Cardiac fibroblast (primary cell): ENCODE measurements at regions not wholly inside any gene's neighbourhood (a gene's known extent, or its start where the extent isn't known, plus 50 kb on each side); places are given as distances from the start of the nearest gene placed in this dataset.
A peak's percentile ranks its signal among the peaks of the same experiment; 100 is the strongest.

Experiments used
- DNase-seq, 2 donors: peaks; one replicate each; pipeline versions ENCODE4 v3.0.0 to v3.0.0-alpha.2; 2010; ENCODE audit warnings: low read depth in 2 of 2
- H3K4me3 ChIP-seq, 2 donors: replicated peaks in 1 of 2; 1 replicate in 1 of 2; 2 replicates in 1 of 2; pipeline ENCODE4 v1.5.1; 2011; ENCODE audit warnings: low read depth in 2 of 2, low read length in 2 of 2, mild to moderate bottlenecking in 2 of 2, moderate library complexity in 1 of 2
- TF ChIP-seq, protein P1 (sequence below): IDR thresholded peaks from one replicate; pipeline ENCODE4 v1.5.1; 2011; ENCODE audit warnings: low read depth, mild to moderate bottlenecking, low read length, inconsistent platforms

DNA sequence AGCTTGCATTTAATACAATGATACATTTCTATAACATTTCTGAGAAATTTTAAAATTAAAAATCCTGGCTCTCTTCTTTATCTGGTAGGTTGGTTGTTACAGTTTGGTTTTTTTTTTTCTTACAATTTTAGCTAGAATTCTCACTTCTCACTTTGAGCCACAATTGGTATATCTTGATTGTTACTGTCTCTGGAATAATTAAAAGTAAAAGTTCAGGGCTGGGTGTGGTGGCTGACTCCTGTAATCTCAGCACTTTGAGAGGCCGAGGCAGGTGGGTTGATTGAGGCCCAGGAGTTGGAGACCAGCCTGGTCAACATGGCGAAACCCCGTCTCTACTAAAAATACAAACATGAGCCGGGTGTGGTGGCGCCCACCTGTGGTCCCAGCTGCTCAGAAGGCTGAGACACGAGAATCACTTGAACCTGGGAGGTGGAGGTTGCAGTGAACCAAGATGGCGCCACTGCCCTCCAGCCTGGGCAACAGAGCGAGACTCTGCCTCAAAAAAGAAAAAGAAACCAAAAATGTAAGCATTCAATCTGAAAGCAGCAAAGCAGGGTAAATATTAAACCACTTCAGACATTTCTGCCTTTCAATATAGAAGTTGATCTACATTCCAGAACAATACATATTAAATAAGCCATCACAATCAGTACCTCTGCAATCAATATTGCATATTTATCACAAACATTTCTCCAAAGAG lies 88.6 kb upstream of the PFKP start:
- H3K4me3 ChIP-seq, result no peak overlapping the region
- TF ChIP-seq, protein P1, sequence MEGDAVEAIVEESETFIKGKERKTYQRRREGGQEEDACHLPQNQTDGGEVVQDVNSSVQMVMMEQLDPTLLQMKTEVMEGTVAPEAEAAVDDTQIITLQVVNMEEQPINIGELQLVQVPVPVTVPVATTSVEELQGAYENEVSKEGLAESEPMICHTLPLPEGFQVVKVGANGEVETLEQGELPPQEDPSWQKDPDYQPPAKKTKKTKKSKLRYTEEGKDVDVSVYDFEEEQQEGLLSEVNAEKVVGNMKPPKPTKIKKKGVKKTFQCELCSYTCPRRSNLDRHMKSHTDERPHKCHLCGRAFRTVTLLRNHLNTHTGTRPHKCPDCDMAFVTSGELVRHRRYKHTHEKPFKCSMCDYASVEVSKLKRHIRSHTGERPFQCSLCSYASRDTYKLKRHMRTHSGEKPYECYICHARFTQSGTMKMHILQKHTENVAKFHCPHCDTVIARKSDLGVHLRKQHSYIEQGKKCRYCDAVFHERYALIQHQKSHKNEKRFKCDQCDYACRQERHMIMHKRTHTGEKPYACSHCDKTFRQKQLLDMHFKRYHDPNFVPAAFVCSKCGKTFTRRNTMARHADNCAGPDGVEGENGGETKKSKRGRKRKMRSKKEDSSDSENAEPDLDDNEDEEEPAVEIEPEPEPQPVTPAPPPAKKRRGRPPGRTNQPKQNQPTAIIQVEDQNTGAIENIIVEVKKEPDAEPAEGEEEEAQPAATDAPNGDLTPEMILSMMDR, result no peak
- DNase-seq, result no peak

DNA sequence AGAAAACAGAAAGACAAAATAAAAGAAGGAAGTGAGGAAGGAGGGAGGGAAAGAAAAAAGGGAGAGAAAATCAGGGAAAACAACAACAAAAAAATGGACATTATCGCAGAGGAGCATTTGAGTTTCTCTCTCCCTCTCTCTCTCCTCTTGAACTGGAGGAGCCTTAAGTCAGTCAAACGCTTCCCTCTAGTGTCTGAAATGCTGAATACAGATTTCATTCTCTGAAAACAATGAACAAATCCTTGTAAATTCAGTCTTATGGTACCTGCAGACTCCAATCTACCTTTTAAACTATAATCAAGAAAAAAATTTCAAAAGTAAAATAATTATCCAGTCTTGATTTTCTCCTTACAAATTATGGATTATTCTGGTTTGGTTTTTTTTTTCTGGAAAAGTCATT lies 89.2 kb upstream of the PFKP start:
- no peak overlapping the region for H3K4me3 ChIP-seq
- TF ChIP-seq, protein P1, result peak; percentile 42
- peak; percentile 67 to 76 for DNase-seq

DNA sequence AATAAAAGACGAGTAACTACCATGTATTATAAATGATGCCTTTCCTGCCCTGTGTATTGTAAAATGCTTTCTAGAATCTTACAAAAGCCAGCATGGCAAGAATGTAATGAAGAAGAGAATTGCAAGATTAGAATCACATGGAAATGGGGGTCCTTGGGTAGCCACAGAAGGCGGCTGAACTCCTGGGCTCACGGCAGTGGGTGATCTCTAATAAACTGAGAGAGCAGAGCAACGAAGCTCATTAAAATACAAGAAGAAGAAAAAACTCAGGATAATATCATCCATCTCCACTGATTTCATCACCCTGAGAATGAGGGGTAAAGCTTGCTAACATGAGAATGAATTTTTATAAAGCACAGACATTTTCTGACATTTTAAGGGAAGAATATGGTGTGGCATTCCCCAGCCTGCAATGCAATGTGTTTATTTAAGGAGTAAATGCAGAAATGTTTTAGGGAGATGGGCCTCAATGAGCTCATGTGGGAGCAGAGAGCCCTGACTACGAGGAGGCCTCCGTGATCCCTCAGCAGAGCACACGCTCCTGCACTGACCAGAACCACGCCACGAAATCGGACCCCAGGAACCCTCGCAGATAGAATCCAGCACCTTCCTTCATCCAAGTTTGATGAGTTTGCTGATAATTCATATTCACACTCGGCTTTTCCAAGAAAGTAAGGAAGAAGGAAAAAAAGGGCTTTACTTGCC lies 92.7 kb upstream of the PFKP start:
- TF ChIP-seq, protein P1, result no peak
- no peak overlapping the region for H3K4me3 ChIP-seq
- no peak for DNase-seq

DNA sequence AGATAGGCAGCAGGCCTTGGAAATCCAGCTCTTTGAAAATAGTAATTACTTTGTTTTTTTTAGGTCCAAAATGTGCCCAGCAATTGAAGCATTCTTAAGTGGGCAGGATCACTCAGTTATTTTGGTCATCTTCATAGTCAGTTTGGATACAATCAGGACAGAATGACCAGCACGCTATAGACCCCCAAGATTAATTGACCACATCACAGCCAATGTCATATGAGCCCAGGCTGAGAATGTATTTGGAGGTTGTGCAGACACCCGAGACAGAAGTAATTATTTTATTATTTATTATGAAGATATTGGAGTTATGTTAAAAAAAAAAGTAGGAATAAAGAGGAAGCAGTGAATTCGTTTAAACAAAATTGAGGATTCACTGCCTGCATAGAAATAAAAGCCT lies 93.3 kb upstream of the PFKP start:
- H3K4me3 ChIP-seq, result no peak overlapping the region
- DNase-seq, result no peak
- TF ChIP-seq, protein P1, result no peak

DNA sequence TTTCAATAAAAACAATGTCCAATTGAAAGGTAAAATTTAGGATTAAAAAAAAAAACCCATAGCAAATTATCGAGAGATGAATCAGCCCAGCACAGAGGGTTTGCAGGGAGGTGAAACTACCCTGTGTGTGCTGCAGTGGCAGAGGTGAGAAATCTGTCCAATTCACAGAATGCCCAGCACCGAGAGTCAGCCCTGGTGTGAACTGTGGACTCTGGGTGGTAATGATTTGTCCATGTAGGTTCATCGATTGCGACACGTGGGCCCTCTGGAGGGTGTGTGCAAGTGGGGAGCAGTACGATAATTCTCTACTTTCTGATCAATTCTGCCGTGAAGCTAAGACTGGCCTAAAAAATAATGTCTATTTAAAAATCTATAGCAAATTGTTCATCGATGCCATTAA lies 94.5 kb upstream of the PFKP start:
- no peak for DNase-seq
- TF ChIP-seq, protein P1, result no peak

DNA sequence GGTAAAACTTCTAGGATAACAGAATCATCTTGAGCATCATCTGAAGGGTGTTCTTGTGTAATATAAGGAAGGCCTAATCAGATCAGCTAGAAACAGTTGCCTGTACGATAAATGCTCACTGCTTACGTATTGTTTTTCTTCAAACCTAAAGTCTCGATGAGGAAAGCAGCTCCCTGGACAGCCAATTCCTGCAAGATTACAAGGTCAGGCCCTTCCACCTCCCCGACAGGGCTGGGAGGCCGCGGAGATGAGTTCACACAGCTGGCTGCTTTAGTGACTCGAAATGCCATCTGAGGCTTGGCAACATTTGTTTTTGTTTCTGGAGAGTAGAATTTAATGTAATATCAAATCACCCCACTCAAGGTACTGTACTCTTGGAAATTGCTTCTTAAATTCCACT lies 95.1 kb upstream of the PFKP start:
- TF ChIP-seq, protein P1, result no peak
- DNase-seq, result no peak
- H3K4me3 ChIP-seq, result no peak overlapping the region

More for the DNA sequence above, 94.5 kb upstream of the PFKP start:
- no peak overlapping the region for H3K4me3 ChIP-seq
